Nephron progenitor cell (in vitro differentiated cells): ENCODE measurements at regions not wholly inside any gene's neighbourhood (a gene's known extent, or its start where the extent isn't known, plus 50 kb on each side); places are given as distances from the start of the nearest gene placed in this dataset.
"Not testable (repeated sequence)": the region's sequence is repeated elsewhere in the genome, so short reads cannot be mapped to it uniquely, and the experiment has no call there.

Source experiments
- DNase-seq: peaks from one replicate; pipeline ENCODE4 v3.0.0; 2021
- H3K27ac Mint-ChIP-seq: 2 replicates; pipeline ENCODE4 v1.8.0; 2021; ENCODE audit warnings: mild to moderate bottlenecking, moderate library complexity, mixed read lengths
- H3K27me3 Mint-ChIP-seq: 2 replicates; pipeline ENCODE4 v1.8.0; 2021; ENCODE audit warnings: mild to moderate bottlenecking, low read depth, mixed read lengths; ENCODE audit not compliant: poor library complexity
- H3K36me3 Mint-ChIP-seq: 2 replicates; pipeline ENCODE4 v1.8.0; 2021; ENCODE audit warnings: low read depth, mixed read lengths
- H3K4me1 Mint-ChIP-seq: 2 replicates; pipeline ENCODE4 v1.8.0; 2021; ENCODE audit warnings: mixed read lengths
- H3K4me3 Mint-ChIP-seq: 2 replicates; pipeline ENCODE4 v1.8.0; 2021; ENCODE audit warnings: mild to moderate bottlenecking, moderate library complexity, mixed read lengths
- H3K9me3 Mint-ChIP-seq: 2 replicates; pipeline ENCODE4 v1.8.0; 2021; ENCODE audit warnings: mild to moderate bottlenecking, moderate library complexity, mixed read lengths
- CTCF ChIP-seq: fragments of 200-600 bp; sonication (generic); IDR thresholded peaks from 2 replicates; pipeline ENCODE4 v1.5.0; 2021; ENCODE audit warnings: antibody characterized with exemption

GRCh38 chr1:95635811-95636210 lies 401.8 kb downstream of the RWDD3 start:
- Mint-ChIP-seq H3K27ac (no peak overlapping the region), H3K36me3 (no peaks in the 10 kb centered on the region), H3K4me3 (no peak overlapping the region), H3K27me3 (no peaks in the 10 kb centered on the region), H3K9me3 (no peaks in the 10 kb centered on the region), H3K4me1 (no peaks in the 10 kb centered on the region)
- no peak for TF ChIP-seq CTCF
- no peak for DNase-seq

- Mint-ChIP-seq H3K27ac (no peak overlapping the region), H3K36me3 (no peaks in the 10 kb centered on the region), H3K4me1 (peaks cover 4% of the 10 kb centered on the region), H3K4me3 (no peak overlapping the region), H3K27me3 (no peaks in the 10 kb centered on the region), H3K9me3 (no peaks in the 10 kb centered on the region)
- no peak for DNase-seq
- TF ChIP-seq CTCF = no peak
Observed at GRCh38 chr1:95636897-95637296, 402.9 kb downstream of the RWDD3 start.

- H3K36me3 Mint-ChIP-seq = no peaks in the 10 kb centered on the region
- TF ChIP-seq CTCF = no peak
- H3K9me3 Mint-ChIP-seq = no peaks in the 10 kb centered on the region
- H3K4me3 Mint-ChIP-seq = no peak overlapping the region
- DNase-seq = no peak
- H3K27ac Mint-ChIP-seq = no peak overlapping the region
- peaks cover 4% of the 10 kb centered on the region for H3K4me1 Mint-ChIP-seq
- no peaks in the 10 kb centered on the region for H3K27me3 Mint-ChIP-seq
Observed at GRCh38 chr1:95640746-95641145, 406.7 kb downstream of the RWDD3 start.

- TF ChIP-seq CTCF = no peak
- peaks cover 4% of the 10 kb centered on the region for H3K4me1 Mint-ChIP-seq
Observed at GRCh38 chr1:95641386-95641785, 407.4 kb downstream of the RWDD3 start.

GRCh38 chr1:95642035-95642434 lies 408.0 kb downstream of the RWDD3 start:
- Mint-ChIP-seq H3K4me1 (peaks cover 4% of the 10 kb centered on the region), H3K9me3 (no peaks in the 10 kb centered on the region), H3K36me3 (no peaks in the 10 kb centered on the region), H3K27ac (no peak overlapping the region), H3K27me3 (no peaks in the 10 kb centered on the region), H3K4me3 (no peak overlapping the region)
- DNase-seq = no peak
- TF ChIP-seq CTCF = no peak

More at GRCh38 chr1:95641386-95641785, 407.4 kb downstream of the RWDD3 start:
- H3K4me3 Mint-ChIP-seq = no peak overlapping the region
- H3K9me3 Mint-ChIP-seq = no peaks in the 10 kb centered on the region
- no peaks in the 10 kb centered on the region for H3K36me3 Mint-ChIP-seq
- H3K27me3 Mint-ChIP-seq = no peaks in the 10 kb centered on the region
- H3K27ac Mint-ChIP-seq = no peak overlapping the region
- DNase-seq = no peak

GRCh38 chr1:95643071-95643470 lies 409.1 kb downstream of the RWDD3 start:
- H3K4me1 Mint-ChIP-seq = peaks cover 4% of the 10 kb centered on the region
- no peaks in the 10 kb centered on the region for H3K27me3 Mint-ChIP-seq
- H3K36me3 Mint-ChIP-seq = no peaks in the 10 kb centered on the region
- TF ChIP-seq CTCF = no peak
- H3K27ac Mint-ChIP-seq = no peak overlapping the region
- no peak overlapping the region for H3K4me3 Mint-ChIP-seq
- DNase-seq = no peak
- no peaks in the 10 kb centered on the region for H3K9me3 Mint-ChIP-seq

GRCh38 chr1:95645126-95645525 lies 411.1 kb downstream of the RWDD3 start:
- H3K9me3 Mint-ChIP-seq, H3K27me3 Mint-ChIP-seq, H3K4me1 Mint-ChIP-seq, H3K36me3 Mint-ChIP-seq, DNase-seq, H3K27ac Mint-ChIP-seq, H3K4me3 Mint-ChIP-seq: not testable (repeated sequence)
